ENCODE measurements at regions not wholly inside any gene's neighbourhood (a gene's known extent, or its start where the extent isn't known, plus 50 kb on each side); places are given as distances from the start of the nearest gene placed in this dataset.
A peak's percentile ranks its signal among the peaks of the same experiment; 100 is the strongest.

DNA sequence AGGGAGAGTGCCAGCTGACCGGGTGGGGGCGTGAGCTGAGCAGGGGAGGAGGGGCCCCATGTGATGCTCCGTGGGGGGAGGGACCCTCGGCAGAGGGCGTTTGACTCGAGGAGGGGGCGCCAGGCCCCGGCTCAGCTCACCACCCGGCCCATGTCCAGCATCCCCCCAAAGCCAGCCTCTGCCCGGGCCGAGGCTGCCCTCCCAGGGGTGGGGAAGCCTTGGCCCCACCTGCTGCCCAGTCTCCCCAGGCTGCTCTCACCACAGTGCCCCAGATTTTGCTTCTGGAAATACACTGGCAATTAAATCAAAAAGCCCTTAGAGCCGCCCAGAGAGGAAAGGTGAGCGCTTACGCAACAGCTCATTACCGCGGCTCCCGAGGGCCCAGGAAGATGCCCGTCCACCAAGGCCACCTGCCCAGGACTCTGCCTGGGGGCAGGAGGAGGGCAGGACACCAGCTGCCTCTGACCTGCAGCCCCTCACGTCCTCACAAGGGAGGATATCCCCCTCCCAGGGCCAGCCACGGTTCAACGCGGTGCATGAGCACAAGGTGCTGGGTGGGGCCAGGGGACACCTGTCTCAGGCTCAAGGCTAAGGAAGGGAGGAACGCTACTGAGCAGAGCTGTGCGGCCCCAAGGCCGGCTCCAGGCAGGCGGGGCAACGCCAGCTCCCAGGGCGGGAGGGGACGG lies 70.0 kb upstream of the INPP5A start:
- DNase-seq (ENCODE audit: low read depth) = no peak

DNA sequence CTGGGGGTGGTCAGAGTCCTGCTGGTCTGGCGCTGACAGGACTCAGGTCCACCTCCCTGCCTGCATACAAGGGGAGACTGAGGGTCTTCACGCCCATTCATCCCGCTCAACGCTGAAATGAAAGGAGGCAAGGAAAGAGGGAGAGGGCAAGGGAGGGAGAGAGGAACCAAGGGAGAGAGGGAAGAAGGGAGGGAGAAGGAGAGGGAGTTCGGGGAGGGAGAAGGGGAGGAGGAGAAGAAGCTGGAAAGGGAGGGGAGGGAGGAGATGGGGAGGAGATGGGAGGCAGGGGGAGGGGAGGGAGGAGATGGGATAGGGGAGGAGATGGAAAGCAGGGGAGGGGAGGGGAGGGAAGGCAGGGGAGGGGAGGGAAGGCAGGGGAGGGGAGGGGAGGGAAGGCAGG lies 69.4 kb upstream of the INPP5A start:
- no peak for DNase-seq (ENCODE audit: low read depth)

DNA sequence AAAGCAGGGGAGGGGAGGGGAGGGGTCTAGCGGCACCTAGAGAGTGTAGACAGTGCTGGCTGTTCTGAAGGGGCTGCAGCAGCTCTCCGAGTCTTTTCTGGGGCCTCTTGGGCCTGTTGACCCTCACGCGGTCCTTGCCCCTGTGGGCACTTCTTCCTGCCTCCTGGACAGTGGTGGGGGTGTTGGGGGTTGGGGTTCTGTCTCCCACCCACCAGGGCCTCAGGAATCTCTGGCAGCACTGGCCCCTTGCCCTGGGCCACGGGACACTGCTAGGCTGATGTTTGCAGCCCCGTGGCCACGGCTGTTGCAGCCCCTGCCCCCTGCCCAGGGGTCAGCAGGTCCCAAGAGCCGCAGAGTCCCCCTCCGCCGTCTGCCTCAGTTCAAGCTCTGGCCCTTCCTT lies 68.9 kb upstream of the INPP5A start:
- no peak for DNase-seq (ENCODE audit: low read depth)

DNA sequence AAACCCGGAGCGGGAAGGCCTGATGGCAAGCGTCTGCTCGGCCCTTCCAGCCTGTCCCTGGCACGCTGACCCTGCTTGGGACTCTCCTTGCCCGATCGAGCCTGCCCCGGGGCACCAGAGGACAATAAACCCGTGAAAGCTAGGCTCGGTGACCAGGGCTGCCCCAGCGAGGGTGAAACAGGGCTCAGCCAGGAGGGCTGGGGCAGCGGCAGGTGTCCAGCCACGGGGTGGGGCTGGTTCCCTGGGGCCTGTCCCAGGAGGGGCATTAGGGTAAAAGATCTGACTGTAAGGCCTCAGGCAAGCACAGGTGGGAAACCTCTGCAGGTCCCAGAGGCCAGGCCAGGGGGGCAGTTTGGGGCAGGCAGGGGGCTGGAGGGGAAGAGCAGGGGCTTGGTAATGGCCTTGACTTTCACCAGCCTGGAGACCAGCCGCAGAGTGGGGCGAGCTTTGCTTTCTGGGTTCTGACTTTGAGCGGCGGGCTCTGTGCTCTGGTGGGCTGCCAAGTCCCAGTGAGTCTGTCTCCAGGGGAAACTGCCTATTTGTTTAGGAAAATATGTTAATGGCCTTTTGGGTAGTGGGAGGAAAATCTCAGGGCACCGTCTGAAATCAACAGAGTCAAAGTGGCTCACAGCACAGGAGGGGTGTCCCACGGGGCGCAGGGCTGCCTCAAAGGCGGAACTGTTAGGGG lies 68.2 kb upstream of the INPP5A start:
- no peak for DNase-seq (ENCODE audit: low read depth)

DNA sequence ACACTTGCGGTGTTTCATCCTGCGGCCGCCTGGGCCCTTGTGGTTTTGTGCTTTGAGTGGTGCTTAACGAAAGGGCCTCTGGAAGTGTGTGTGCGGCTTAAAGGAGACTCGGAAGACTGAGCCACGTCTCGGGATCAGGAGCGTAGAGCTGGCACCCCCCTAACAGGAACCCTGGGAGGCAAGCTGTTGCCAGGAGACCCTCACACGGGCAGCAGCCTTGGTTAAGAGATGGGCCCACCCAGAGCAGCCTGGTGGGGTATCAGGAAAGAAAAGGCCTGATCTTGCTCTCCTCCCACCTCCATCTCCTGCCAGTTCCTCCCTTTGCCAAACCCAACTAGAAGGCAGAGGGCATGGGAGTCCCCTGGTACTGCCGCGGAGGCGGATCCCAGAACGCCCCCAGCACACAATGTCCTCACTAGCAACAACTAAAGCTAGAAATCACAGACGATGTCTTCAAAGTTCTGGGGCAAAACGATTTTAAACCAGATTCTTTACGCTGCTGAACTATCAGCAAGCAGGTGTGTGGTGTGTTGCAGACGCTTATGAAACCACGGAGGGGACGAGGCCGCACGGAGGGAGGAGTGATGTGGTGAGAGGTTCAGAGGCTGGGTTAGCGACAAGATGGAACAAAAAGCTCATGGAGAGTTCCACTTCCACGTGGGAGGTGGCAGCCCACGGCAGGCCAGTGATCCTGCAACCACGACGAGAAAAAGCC lies 67.0 kb upstream of the INPP5A start:
- DNase-seq (ENCODE audit: low read depth) = no peak

DNA sequence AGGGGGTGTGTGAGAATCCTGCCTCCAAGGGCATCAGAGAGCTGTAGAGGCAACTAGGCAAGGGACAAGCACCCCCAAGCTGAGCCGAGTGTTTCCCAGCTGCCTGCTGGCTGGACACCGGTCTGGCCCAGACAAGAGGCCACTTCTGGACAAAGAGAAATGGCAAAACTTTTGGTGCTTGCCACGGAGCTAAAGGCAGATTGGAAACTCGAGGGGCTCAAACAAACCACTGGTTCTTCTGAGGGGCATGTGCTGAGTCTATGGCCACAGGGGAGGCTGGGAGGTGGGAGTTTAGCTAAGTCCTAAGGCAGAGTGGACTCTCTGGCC lies 66.5 kb upstream of the INPP5A start:
- no peak for DNase-seq (ENCODE audit: low read depth)

DNA sequence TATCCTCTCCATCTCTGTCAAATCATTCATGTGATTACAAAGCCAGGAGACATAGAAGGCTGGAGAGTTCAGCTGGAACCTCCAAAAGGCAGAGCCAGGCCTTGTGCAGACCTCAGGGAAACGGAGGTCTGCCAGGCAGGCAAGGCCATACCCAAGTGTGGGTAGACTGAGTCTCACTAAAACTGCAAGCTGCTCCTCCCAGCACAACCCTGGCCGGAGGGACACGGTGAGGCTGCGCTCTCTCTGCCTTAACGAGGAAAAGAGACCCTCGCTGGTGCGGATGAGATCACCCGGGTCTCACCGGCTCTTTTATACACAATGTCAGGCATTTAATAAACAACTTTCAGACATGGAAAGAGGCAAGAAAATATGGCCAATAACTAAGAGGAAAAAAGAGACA lies 66.1 kb upstream of the INPP5A start:
- DNase-seq (ENCODE audit: low read depth) = no peak

DNA sequence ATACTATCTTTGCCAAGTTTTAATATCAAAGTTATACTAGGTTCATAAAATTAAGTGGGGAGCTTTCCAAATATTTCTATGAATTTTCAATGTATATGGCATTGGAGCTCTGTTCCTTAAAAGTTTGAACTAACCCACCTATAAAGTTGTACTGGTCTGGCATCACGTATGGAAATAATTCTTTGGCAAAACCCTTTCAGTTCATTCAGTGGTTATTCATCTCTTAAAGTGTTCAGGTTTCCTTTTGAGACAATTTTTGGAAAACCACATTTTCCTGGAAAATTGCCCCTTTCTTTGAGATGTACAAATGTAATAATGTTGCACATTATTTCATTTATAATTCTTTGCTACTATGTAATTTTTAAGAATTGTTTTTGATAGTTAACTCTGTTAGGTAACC lies 62.5 kb upstream of the INPP5A start:
- no peak for DNase-seq (ENCODE audit: low read depth)

DNA sequence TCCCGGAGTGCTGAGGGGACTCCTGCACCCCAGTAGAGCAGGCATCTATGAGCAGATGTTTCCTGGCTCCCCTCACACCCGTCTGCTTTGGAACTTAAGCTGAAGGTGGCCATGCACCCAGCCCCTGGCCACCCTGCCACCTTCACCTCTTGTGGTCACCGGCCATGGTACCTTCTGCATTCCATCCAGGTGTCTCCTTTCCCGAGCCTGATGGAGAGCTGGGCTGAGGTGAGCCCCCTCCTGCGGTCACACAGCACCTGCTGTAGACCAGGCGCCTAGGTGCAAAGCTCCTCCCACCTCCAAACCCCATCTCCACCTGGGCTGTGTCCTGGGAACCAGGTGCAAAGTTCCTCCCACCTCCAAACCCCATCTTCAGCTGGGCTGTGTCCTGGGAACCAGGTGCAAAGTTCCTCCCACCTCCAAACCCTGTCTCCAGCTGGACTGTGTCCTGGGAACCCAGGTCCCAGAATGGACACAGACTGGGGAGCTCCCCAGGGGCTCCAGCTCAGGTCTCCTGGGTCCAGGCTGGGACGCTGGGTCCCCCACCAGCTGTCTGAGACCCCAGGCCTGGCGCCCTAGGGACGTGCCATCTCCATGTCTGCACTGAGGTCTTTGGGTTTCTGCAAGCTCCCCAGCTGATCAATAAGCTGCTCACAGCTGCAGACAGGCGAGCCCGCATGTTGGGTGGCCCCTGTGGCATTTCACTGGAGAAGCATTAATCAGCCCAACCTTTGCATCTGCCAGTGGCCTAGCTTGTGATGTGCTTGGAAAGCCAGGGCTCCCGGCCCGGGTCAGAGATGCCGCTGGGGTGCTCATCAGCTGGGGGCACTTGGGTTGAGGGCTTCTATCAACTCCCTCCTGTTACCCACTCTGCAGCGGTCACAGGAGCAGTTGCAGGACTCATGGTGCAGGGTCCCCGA lies 61.2 kb upstream of the INPP5A start:
- DNase-seq (ENCODE audit: low read depth) = no peak

DNA sequence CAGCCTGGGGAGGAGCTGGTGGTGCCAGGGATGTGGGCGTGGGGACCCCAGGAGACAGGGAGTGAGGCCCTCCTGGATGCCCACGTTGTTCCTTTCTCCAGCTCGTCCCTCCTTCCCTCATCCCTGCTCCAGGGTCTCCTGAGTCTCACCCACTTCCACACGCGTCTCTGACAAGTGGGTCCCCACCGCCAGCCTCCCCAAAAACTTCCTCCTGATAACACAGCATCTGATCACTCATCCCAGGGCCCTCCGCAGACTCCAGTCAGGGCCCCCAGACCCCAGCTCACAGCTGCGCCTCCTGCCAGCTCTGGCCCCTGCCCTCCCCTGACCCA lies 60.6 kb upstream of the INPP5A start:
- DNase-seq (ENCODE audit: low read depth) = no peak

DNA sequence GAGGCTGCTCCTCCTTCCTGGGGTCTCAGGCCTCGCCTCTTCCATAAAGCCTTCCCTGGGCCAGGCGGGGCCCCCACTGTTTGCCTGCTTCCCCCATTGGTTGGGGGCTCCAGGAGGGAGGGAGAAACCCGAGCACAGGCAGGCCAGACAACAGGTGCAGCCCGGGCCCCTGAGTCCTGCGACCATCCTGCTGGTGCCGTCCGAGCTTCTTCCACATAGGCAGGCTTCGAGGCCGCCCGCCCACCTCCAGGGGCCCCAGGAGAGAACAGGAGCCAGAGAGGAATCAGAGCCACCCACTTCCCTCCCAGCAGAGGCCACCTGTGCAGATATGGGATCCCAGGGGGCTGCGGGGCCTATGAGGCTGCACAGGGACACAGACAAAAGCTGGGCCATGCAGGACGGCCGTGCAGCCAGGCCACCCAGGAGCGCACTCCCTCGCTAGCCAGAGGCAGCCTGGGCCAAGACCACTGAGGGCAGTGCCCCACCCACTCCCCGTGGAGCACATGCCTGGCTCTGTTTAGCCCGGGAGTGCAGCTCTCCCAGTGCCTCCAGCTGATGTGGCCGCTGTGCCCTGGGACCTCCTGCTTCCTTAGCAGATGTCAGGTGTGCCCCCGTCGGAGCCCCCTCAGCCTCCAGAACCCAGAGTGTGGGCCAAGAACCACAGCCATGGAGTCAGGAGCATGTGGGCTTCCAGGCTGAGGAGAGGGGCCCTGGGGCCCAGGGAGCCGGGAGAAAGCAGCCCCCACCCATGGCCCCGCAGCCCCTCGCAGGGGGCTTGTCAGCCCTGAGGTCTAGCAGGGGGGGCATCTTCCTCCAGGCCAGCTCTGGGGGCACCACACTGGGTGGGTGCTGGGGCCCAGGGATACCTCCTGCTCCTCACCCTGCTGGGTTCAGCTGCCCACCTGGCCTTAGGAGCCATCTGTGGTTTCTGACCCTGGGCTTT lies 59.9 kb upstream of the INPP5A start:
- DNase-seq (ENCODE audit: low read depth) = no peak

DNA sequence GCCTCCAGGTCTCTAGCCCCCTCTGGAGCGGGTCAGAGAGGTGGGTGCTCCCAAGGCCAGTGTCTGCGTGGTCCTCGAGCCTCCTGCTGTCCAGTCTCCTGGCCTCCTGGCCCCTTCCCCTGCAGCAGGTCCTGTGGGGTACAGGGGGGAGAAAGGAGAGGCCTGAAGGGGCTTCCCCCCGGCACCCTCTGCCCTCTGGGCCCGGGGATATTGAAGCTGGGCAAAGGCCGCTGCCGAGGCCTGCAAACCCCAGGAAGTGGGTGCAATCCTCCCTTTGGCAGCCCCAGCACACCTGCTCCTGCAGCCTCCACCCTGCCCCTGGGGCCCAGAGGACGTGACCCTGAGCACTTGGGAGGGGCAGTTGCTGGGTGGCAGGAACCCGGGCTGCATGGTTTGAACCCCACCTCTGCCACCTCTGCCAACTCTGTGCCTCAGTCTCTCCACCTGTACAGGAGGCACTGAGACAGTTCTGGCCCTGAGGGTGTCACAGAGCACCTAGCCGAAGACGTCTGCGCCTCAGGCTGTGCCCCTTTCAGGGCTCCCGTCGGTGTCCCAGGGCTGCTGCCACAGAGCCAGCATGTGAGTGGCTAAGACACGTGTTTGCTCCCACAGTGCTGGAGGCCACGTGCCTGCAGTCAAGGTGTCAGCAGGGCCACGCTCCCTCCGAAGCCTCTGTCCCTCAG lies 59.1 kb upstream of the INPP5A start:
- no peak for DNase-seq (ENCODE audit: low read depth)

DNA sequence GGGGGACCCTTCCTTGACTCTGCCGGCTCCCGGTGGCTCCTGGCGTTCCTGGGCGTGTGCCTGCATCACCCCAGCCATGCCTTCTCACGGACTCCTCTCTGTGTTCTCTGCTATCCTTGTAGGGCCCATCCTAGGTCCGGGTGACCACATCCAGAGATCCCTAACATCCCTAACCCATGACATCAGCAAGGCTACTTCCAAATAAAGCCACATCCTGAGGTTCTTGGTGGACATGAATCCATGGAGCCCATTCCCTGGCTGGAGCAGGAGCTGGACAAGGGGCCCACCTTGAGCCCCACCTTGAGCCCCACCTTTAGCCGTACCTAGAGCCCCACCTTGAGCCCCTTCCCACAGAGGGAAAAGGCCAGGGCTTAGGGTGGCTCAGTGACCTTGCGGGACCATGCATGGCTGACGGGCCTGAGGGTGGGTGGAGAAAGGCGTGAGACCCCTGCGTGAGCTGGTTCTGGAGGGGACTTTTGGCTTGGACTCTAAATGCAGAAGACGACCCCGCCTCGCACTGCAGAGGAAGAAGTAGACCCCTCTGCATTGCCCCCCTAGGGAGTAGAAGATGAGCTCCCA lies 58.5 kb upstream of the INPP5A start:
- DNase-seq (ENCODE audit: low read depth) = no peak

DNA sequence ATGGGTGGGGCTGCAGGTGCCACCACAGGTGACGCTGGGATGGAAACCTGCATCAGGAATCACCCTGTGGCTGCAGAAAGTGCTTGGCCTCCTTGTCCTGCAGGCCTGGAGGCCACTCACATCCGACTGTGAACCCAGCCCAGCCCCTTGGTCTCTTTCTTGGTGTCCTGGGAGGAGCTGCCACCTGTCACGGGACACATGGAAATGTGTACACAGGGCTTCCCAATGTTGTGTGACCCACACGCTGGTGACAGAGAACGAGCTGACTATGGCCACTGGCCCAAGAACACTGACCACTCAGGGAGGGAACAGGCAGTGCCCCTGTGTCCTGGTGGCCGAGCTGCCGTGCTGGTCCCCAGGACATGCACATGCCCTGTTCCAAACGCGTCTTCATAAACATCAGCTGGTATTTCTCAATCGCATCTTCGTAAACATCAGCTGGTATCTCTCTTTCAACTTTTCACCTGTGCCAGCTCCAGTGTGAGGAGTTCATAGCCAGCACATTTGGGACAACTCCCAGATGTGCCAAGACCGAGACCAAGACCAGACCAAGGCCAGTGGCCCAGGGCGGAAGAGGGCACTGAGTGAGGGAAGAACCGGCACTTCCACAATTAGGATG lies 57.9 kb upstream of the INPP5A start:
- no peak for DNase-seq (ENCODE audit: low read depth)

DNA sequence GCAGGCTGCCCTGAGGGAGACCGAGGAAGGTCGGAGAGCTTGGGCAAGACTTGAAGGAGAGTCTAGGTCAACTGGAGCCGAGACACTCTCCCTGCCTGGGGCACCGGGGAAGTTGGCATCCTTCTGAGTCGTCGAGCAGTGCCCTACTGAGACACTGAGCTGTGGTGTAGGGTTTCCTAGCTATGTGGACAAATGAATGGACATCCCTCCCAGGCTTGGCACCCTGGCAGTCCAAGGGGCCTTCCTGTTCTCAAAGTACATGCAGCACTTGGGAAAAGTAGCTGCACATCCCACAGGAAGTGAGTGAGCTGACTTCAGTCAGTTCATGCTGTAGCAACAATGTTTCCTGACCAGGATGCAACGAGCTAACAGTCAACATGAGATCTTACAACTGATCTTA lies 57.2 kb upstream of the INPP5A start:
- DNase-seq (ENCODE audit: low read depth) = peak; percentile 22

DNA sequence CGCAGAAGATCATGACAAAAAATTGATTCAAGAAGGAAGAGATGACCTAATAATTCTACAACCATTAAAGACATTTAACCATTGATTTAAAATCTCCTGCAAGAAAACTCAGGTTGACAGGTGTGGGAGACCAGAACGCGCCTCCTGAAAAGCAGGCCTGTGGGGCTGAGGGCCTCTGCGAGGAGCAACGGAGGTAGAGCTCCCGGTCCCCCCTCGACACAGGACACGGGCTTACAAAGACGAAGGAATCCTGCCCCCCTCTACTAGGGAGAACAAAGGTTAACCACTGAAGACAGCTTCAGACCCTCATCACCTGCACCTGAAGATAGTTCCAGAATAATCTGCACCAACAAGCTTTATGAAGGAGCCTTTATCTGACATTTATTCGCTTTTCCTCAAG lies 55.9 kb upstream of the INPP5A start:
- DNase-seq (ENCODE audit: low read depth) = no peak

DNA sequence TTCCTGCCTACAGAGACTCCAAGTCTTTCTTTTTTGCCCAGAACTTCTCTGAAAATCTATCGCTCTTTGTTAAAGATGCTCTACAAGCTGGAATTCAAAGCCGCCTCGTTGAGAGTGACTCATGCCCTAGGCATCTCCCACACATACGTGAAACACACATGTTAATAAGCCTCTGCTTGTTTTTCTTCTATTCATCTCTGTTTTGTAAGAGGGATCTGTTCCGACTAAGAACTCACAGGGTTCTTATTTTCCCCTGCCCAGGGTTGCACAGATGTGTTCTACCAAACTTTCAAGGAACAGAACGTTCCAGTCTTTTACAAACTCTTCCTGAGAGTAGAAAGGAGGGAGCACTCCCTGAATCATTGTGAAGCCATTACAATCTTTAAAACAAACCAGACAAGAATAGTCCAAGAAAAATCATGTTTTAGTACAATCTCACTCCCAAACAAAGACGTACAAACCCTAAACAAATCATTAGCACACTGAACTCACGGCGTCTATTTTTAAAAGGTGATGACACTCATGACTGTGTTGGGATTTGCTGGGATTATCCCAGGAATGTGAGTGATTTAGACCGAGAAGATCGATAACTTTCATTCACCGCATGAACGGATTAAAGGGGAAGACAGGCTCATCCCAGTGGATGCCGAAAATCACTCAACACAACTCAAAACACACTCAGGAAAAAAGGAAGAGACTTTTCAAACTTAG lies 55.3 kb upstream of the INPP5A start:
- peak; percentile 70 for DNase-seq (ENCODE audit: low read depth)

DNA sequence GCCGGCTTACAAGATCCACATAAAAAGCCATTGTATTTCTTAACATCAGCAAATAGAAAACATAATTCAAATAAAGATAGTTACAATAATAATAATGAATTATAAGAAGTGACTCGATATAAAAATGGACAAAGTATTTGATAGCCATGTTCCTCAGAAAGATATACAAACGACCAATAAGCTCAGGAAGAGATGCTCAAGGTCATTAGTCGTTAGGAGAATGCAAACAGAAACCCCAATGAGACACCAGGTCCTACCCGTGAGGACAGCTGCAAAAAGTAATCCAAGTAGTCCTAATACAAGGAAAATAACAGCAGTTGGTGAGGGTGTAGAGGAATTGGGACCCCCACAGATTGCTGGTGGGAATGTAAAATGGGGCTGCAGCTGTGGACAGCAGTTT lies 54.2 kb upstream of the INPP5A start:
- no peak for DNase-seq (ENCODE audit: low read depth)

DNA sequence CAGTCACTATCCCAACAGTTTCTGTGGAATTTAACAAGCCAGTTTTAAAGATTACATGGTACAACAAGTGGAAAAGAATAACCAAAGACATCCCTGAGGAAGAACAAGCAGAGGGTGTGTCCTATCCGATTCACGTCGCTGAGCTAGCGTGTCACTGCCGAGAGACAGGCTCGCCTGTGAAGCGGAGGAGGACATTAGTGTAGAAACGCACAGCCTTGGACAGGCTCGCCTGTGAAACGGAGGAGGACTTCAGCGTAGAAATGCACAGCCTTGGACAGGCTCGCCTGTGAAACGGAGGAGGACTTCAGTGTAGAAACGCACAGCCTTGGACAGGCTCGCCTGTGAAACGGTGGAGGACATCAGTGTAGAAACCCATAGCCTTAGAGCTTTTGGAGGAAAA lies 52.7 kb upstream of the INPP5A start:
- no peak for DNase-seq (ENCODE audit: low read depth)
